ENCODE measurements at regions not wholly inside any gene's neighbourhood (a gene's known extent, or its start where the extent isn't known, plus 50 kb on each side); places are given as distances from the start of the nearest gene placed in this dataset.

GRCh38 chr1:232334246-232334645, 295.7 kb downstream of the SIPA1L2 start:
- TF ChIP-seq CTCF (conservative IDR thresholded peaks at IDR 0.05; ENCODE audit: low read depth, low read length) (no peak), EZH2 (IDR thresholded peaks at IDR 0.05; ENCODE audit: borderline replicate concordance, low read depth, low read length, poor library complexity, severe bottlenecking) (no peak)
